HG03103 (cell line): ENCODE measurements at regions not wholly inside any gene's neighbourhood (a gene's known extent, or its start where the extent isn't known, plus 50 kb on each side); places are given as distances from the start of the nearest gene placed in this dataset.
"Not testable (repeated sequence)": the region's sequence is repeated elsewhere in the genome, so short reads cannot be mapped to it uniquely, and the experiment has no call there.

ENCODE experiments used
- ATAC-seq: cut with Tn5 transposase; IDR thresholded peaks from one replicate; pipeline ENCODE4 v1.9.1; 2021; ENCODE audit warnings: low read depth; ENCODE audit not compliant: unreplicated experiment

DNA sequence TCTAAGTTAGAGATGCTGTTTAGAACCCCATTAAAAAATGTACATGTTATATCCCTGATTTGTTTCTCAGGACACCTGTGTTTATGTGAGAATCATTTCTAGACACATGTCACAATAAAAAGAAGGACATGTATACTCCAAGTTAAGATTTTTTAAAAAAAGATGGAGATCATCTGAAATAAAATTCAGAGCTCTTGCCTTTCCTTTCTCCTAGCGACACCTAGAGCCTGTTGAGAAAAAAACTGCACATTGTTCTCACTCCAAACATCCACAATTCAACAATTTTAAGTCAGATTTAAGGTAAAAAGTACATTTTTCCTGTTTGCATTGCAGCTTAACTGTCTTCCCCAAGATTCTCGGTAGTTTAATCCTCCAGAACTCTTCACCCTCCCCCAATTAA lies 171.8 kb downstream of the ATP6V0E2 start:
- not testable (repeated sequence) for ATAC-seq

DNA sequence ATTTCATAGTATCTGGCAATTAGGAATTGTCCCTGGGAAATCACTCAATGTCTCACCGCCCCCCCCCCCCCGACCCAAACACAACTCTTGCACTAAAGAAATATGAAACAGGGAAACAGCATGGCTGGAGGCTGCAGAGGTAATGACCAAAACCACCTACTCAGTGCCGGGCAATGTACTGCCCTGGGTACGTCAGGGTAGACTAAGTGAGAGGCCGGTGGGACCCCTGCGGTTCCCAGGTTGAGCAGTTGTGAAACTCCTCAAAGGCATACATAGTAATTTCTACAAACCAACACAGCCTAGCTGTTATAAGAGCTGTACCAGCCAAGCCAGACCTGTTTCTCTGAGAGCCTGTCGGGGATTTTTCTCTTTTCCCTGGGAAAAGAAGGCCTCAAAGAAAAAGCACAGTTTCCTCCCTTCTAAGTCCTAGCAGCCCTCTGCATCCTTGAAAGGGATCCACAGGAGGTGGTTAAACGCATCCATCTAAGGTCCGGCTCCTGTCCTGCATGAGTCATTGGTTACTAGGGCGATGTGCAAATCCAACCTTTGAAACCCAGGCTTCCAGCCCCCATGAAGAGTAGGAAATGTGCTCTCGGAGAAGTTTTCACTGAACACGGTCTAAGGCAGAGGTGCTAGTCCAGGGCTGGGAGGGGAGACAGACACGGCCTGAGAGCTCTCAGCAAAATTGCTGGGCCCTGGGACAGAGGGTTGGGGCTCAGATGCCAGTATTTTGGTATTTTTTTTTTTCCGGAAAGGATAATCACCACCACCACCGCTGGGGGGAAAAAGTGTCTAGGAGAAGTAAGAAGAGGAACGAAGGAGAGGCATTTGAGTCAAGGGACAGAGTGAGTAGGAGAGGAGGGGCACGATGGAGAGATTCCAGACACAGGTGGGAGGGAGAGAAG lies 172.8 kb downstream of the ATP6V0E2 start:
- not testable (repeated sequence) for ATAC-seq

- not testable (repeated sequence) for ATAC-seq
Observed at GRCh38 chr7:150047329-150047728, 173.6 kb downstream of the ATP6V0E2 start.

DNA sequence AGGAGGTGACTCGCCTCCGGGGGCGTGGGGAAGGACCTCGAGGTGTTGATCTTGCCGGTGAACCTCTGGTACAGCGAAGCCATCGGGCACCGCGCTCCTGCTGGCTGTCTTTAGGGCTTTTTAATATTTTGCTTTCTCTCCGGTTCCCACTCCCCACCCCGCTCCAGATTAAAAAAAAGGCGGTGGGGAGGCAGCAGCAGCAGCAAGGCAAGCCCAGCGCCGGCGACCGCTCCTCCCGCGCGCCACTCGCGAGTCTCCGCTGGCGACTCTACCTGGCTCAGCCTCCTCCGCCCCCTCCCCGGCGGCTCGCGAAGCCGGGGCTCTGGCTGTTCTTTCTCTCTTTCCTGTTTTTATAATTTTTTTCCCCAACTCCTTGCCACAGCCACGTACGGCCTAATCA lies 174.0 kb downstream of the ATP6V0E2 start:
- ATAC-seq = not testable (repeated sequence)

DNA sequence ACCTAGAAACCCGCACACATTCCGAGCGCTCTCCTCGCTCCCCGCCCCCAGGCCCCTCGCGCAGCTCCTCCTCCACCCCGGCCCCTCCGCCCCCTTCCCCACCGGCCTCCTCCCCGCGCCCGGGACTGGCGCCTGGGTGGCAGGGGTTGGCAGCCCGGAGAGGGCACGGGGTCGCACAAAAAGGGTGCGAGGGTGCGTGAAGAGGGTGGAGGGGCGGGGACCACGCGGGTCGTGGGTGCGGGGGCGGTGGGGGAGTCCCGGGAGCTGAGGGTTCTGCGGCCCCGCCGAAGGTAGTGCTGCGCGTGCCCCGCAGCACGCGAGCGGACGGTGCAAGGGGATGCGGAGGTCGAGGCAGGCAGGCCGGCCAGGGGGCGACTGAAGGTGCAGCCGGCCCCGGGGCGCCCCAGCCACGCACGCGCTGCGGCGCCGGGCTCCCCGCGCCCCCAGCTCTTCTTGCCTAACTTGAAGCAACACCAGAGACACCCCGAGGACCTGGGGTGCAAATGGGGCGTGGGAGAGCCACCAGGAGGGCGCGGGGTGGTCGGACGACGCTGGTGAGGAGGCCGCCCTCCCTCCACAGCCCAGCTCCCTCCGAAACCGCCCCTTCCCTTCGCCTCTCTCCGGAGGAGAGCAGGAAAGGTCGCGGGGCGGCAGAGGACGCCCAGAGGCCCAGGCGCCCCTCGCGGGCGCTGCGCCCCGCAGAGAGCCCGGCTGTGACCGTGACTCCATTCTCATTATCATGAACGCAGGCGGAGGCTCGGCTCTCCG lies 174.7 kb downstream of the ATP6V0E2 start:
- ATAC-seq = not testable (repeated sequence)

DNA sequence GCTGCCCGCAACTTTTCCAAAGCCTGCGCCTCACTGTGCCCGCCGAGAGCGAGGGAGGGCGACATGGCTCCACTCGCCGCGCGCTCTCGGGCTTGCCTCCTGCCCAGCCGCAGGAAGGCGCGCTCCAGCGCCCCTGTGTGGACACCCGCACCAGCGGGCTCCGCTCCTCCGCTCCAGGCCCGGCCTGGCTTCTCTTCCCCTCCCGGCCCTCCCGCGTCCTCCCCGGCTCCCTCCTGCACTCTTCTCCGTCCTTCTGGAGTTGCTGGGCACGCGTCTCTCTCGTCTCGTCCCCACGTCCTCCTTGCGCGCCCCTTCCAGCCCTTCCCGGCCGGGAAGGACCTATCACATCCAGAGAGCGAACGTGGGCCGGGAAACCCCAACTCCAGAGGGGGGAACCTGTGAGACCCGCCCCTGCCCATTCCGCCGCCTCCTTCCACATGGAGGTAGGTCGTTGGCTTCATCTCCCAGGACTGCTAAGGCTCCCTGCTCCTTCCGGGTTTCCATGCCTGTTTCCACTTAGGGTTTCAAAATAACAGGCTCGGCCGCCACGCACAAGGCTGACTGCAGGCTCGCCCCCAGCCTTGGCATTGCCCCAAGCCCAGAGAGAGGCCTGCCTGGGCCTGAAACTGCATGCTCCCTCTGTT lies 175.4 kb downstream of the ATP6V0E2 start:
- not testable (repeated sequence) for ATAC-seq

DNA sequence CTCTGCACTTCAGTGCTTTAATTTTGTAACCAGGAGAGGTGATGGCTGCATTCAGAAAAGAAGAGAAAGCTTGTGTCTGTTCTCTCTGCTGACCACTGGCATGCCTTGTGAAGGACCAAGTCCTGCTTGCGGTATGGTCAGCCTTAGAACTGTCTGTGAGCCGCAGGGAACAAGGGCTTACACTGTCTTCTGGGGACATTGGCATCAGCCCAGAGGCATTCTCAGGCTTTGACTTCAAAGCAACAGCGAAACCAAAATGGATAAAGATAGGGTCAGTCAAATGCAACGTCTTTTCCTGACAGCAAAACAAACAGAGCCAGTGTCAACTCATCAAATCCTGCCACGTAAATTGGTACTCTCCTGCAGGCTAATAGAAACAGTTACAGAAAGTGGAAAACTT lies 179.6 kb downstream of the ATP6V0E2 start:
- not testable (repeated sequence) for ATAC-seq

- not testable (repeated sequence) for ATAC-seq
Observed at GRCh38 chr7:150054242-150054641, 180.5 kb downstream of the ATP6V0E2 start.

- peak; percentile 95 for ATAC-seq
Observed at GRCh38 chr7:150060259-150061221, 186.8 kb downstream of the ATP6V0E2 start.

DNA sequence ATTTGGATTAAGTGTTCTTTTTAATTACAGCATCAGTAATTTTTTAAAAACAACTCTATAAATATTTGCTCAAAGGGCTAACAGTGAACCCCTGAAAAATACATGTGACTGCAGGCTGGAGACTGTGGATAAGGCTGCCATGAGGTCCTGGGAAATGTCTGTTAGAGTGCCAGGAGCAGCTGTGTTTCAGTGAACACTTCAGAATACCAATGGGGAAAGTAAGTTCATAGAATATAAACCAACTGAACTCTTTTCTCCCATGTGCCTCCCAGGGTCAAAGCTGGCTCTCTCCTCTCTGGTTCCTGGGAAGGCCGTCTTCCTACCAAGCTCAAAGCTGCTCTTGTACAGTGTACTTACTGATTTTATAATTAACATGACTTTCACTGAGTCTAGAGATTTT lies 189.4 kb downstream of the ATP6V0E2 start:
- not testable (repeated sequence) for ATAC-seq

GRCh38 chr7:150069555-150070313 lies 196.0 kb downstream of the ATP6V0E2 start:
- not testable (repeated sequence) for ATAC-seq

DNA sequence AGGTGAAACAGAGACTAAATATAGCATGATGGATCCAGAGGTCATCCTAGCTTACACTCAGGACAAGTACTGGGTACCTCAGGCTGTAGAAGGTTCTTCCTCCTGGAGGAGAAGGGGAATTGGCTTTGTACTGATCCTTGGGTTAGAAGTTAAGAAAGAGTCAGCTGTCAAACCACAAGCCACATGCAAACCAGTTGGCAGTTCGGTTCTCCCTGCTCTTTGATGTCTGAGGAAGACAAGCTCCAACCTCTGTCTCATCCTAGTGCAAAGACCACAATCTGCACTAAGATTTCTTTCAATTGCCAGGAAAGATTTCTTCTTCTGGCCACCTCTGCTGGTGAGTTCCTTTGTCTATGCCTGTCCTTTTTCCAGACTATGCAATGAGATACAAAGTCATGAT lies 203.8 kb downstream of the ATP6V0E2 start:
- ATAC-seq = not testable (repeated sequence)

DNA sequence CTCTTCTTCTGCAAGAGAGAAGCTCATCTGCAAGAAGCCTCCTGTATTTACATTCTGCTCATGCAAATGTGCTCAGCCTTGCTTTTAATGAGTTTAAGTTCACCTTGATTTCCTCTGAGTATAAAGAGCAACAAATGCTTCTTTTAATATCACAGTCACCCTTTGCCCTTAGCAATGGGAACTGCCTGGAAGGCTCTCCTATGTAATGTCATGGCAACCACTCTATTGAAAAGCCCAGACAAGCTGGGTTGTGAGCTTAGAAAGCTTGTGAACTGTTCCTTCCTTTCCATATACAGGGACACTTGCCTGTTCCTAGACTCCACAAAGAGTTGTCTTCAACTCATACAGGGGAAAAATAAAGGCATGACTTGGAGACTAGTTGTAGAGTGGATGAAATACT lies 208.1 kb downstream of the ATP6V0E2 start:
- not testable (repeated sequence) for ATAC-seq

DNA sequence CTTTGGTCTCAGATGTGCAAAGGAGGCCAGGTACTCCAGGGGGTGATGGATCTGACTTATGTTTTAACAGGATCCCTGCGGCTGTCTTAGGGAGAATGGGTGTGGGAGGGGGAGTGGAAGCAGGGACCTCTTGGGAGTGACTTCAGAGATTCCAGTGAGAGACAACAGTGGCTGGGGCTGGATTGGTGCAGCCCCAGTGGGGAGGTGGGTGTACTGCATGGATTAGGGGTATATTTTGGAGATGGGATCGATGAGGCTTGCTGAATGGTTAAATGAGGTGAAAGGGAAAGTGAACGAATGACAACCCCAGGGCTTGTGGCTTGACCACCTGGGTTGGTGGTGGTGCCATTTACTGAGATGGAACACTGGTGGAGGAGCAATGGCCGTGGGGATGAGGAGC lies 211.0 kb downstream of the ATP6V0E2 start:
- ATAC-seq = not testable (repeated sequence)

GRCh38 chr7:150087478-150087877 lies 213.7 kb downstream of the ATP6V0E2 start:
- ATAC-seq = not testable (repeated sequence)

DNA sequence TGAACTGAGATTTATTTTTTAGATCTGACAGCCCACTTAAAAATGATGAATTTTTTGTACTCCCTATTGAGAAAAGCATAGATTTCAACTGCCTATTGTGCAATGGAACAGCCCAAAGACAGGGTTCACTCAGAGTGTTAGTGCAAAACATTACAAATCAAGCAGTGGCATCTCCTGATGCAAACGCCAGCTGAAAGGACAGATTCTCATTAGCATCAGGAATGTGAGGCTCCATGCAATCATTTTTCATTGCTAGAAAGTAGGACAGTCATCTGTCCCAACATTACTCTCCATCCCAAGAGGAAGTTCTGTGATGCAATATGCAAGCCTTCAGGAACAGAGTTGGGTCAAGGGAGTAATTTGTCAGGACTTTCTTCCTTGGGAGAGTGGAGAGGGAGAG lies 215.4 kb downstream of the ATP6V0E2 start:
- not testable (repeated sequence) for ATAC-seq

- not testable (repeated sequence) for ATAC-seq
Observed at GRCh38 chr7:150090776-150091175, 217.0 kb downstream of the ATP6V0E2 start.

DNA sequence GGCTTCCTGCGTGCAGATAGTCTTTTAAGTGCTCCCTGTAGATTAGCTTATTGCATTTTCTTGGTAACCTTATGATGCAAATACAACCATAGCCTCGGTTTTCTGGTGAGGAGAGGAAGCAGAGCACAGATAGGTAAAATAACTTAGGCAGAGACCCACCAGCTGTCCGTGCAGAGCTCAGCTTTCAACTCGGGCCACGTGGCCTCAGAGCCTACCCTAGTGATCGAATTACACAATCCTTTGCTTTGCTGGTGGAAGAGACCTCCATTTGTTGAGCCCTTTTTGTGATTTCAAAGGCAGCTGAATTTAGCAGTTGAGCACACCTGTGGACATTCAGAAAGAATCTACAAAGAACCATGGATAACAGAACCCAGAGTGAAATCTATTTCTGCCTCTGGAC lies 220.1 kb downstream of the ATP6V0E2 start:
- ATAC-seq = not testable (repeated sequence)
